NCI-H1092 treated with DMSO at 0.1 percent for 48 hours (cell line): ENCODE measurements at regions not wholly inside any gene's neighbourhood (a gene's known extent, or its start where the extent isn't known, plus 50 kb on each side); places are given as distances from the start of the nearest gene placed in this dataset.
"Not testable (repeated sequence)": the region's sequence is repeated elsewhere in the genome, so short reads cannot be mapped to it uniquely, and the experiment has no call there.

Experiments used
- DNase-seq: peaks from one replicate; lab custom pipeline; 2025; lab: John Stamatoyannopoulos, UW

DNA sequence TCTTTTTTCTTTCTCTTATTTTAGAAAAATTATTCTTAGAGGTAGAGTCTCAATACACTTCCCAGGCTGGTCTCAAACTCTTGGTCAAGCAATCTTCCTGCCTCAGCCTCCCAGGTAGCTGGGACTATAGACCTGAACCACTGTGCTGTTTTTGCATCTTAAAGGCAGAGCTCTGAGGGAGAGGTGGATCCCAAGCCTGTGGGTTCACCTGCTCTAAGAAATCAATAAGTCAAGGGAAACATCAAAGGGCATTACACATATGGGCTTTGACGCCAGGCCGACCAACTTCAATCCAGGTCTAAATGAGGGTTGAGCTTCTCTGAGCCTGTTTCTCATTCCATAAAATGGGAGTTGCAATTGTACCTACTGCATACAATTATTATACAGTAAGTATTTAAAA is 223.9 kb downstream of the LY86 start:
- no peak for DNase-seq

DNA sequence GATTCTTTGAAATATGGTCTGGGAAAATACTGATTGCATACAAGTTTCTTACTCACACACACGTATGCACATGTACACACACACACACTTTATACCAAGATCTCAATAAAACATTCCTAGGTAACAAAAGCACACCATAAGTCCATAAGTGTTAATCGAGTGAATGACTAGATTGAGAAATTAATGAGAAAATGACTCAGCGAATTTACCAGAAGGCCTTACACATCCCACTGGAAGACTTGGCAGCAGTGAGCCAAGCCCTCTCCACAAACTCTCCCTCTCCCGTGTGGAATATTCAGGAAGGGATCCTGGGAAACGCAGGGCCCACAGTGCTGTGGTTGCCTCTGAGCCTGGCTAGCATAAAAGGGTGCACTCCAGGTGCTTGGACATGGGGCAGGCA is 227.2 kb downstream of the LY86 start:
- DNase-seq, result no peak

DNA sequence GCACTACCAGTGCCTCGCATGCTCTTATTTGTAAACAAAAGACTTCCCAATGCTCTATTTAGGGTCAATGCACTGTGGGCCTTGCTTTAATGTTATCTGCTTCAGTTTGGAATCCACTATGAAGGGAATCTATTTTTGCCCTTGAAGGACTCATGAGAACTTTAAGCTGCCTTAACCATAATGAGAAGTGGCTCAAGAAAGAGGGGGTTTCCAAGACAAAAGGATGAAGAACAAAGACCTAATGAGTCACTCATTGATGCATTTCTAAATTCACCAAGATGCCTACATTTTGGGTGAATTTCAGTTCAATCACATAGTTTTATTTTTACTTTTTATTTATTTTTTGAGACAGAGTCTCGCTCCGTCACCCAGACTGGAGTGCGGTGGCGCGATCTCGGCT is 228.2 kb downstream of the LY86 start:
- no peak for DNase-seq

DNA sequence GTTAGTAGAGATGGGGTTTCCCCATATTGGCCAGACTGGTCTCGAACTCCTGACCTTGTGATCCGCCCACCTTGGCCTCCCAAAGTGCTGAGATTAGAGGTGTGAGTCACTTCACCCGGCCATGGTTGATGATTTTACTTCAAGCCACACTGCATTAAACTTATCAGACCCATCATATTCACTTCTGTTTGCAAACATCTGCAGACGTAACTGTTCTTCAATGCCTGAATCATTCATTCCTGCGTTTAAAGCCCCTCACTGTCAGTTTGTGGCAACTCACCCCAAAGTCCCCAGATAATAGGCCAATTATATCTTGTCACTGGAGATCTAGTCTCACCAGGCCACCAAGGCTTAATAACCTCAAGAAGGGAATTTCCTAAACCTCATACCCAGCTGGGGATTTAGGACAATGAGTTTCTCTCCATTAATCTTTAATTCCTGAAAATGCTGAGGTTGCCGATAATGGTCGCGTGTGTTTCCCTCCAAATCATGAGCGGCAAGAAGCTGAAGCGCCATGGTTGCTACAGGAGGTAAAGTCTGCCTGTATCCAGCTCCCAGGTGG is 229.6 kb downstream of the LY86 start:
- DNase-seq, result no peak

DNA sequence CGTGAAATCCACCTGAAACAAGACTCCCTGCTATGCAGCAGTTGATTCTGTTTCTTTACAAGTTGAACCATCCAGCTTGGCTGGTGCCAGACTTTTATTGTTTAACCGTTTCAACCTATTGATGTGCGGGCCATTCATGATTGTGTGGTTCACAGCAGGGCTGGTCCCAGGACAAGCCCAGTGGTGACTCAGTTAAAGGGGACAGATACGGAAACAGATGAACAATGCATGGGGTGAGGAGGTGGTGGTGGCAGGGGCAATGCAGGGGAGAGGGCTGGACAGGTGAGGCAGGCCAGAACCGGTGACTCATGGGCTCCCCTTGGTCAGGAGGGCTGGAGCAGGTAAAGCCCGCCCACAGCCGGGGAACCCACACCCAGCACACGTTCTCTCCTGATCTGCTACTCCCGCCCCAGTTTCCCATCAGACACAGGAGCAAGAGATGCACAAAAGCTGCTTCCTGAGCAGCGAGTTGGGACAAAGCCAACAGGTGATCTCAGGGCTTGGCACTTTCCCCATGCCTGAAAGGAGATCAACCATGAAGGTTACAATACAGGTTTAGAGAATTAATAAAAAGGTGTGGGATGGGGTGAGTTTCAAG is 232.2 kb downstream of the LY86 start:
- peak; percentile 43 for DNase-seq

DNA sequence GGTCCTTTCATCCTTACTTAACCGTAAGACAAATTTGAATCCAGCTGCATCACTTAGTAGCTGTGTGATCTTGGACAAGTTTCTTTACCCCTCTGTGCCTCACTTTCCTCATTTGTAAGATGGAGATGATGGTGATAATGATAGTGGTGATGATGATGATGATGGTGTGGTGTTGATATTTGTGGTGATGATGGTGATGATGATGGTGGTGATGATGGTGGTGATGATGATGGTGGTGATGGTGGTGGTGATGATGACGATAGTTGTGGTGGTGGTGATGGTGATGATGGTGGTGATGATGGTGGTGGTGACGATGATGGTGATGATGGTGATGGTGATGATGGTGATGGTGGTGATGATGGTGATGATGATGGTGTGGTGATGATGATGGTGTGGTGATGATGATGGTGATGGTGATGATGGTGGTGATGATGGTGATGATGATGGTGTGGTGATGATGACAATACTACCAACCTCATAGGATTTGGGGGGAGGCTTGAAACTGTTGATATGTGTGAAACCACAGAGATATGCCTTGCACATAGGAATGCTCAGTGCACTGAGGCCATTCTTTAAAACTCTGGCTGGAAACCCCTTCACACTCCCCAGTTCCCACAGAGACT is 233.2 kb downstream of the LY86 start:
- DNase-seq, result no peak

DNA sequence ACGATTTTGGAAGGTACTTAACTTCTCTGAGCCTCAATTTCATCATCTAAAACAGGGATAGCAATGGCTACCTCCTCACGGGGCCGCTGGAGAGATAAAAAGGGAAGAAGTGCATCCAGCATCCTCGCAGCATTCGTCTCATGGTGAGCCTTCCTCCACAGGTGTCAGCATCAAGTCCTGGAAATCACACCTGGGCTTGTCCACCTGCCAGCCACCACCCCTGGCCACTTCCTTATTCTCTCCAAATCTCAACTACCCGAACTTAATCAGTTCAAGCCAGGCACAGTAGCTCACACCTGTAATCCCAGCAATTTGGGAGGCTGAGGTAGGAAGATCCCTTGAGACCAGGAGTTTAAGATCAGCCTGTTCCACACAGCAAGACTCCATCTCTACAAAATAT is 234.5 kb downstream of the LY86 start:
- no peak for DNase-seq

DNA sequence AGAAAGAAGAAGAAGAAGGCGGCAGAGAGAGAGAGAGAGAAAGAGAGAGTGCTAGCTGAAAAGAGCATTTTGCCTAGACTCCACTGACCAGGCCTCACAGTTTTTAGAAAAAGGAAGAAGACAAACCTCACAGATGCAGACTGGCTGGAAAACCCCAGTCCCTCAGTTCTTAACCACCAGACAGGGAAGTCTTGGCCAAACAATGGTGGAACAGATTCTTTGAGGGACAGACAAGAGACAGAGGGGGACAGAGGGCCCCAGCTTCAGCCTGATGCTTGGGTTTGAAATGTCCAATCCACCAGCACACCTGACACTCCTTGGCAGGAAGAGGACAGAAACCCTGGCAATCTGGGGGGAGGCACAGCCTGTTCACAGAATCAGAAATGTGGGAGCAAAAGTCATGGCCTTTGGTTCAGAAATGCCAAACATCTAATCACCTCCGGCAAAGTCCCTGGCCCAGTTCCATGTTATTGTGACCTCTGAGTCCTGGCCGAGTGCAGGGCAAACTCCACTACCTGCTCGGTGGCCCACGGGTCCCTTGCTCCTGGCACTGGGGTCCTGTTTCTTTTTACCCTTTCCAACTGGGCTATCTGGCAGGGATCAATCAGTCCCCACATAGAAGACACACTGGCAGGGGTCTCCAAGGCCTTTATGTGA is 235.2 kb downstream of the LY86 start:
- DNase-seq, result no peak

DNA sequence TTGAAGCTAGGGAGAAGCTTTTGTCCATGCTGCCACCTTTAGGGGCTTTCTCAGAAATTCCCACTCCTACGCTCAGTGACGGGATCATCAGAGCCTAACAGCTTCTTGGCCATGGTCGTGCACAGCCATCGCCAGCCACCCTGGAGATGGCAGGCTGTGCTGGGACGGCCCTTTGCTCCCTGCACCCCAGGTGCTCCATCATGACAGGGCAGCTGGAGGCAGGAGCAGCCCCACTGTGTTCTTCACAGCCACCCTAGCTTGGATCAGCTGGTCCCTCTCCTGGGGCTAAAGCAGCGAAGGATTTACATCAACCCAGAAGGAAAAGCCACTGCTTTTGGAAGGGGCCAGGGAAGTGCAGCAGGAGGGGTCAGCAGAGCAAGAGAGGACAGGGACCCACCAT is 235.9 kb downstream of the LY86 start:
- no peak for DNase-seq

DNA sequence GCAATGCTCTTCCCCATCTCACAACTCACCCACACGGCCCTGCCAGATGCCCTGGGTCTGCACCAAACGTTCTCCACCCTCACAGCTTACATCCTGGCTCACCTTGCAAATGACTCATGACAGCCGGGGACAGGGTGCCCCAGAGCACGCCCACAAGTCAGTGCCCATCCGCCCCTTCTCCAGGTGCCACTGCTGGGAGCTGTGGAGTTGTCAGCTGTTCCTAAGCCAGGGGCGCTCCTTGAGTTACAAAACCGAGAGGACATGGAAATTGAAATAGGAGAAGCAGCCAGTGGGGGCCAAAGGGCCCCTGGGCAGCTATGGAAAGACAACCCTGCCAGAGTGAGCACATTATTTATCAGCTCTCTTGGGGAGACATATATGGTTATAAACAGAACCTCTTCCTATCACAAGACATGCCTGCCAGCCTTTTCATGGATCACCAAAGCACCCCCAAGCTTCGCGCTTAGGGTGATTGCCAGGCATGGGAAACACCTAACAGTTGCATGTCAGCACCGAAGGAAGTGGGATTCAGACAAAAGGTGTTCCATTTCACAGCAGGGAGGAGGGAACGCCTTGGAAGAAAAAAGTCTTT is 236.8 kb downstream of the LY86 start:
- DNase-seq, result peak; percentile 21

DNA sequence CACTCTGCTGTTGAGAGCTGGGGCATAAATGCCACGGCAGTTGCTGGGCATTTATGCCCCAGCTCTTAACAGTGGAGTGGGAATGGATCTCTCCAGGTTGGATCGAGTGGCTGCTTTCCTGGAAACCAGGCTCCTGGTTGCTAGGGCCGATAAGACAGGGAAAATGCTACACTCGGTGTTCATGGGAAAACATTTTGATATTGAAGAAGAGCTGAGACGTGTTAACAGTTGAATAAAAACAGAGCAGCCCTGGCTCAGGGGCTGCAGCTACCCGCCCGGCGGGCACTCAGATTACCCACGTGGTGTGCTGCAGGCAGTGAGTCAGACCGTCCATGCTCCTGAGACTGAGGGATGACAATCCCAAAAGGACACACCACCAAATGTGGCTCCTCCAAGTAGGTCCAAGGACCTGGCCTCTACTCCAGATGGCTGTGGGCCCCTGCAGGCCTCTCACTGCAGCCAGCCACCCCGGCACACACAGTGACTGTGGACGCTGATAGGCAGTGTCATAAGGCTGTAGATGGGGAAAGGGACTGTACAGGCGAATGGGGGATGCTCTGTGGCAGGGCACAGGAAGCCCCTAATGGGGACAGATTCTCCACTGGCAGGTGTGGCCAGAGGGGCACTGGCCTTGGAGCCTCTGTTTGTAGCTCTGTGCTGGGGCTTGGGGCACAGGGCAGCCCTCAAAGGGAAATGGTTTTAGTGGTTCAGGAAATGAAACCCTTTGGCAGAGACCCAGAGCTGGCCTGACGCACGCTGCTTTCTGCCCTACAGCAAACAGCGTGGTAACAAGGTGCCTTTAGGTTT is 237.8 kb downstream of the LY86 start:
- DNase-seq, result peak; percentile 52

DNA sequence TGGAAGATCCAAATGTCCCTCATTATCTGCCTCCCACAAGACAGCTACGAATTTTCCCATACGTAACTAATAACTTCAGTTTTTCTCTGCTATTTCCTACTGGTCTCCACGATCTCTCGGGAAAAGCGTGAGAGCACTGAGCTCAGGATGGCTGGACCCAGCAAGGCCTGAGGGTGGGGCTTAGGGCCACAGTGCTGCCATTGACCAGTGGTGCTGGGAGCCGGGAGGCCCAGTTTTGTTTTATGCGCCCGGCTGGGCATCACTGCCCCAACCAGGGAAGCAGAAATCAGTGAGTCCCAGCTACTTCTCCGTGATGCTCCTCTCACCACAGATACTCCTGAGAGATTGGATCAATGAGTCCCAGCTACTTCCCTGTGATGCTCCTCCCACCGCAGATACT is 238.4 kb downstream of the LY86 start:
- DNase-seq, result no peak

DNA sequence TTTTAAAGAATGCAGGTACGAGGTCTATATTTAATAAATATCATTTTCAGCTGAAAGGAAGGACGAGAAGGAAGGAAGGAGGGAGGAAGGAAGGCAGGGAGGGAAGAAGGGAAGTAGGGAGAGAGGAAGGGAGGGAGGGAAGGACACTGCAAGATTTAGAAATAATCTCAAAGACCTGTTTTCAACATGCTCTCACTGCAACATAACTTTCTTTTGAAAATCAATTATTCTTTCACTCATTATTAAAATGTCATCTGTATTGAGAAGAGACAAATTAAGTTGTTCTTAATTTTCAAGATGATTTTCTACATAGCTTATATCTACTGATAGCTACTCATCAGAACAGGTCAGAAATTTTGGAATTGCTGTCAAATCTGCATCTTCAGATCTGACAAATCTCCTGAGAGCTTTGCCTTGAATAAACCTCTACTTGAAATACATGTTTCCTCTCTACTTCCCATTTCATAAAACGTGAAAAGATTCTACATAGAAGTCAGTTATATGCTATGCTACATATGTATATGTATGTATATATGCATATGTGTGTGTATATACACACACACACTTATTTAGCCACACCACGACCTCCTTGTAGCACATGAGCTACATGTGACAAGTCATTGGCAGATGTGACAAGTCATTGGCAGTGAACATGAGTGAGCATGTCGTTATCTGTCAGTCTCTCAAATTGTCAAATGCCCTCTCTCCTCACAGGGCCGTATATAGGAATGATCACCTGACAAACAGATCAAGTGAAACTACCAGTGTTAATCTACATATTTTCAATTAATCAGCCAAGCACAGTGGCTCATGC is 241.6 kb downstream of the LY86 start:
- DNase-seq, result no peak

DNA sequence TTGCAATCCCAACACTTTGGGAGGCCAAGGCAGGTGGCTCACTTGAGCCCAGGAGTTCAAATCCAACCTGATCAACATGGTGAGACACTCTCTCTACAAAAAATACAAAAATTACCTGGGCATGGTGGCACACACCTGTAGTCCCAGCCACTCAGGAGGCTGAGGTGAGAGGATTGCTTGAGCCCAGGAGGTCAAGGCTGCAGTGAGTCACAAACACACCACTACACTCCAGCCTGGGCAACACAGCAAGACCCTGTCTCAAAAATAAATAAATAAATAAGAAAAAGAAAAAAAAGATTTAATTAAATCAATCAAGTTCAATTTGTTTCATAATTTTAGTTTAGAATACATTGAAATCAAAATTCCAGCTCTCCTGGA is 242.2 kb downstream of the LY86 start:
- DNase-seq, result not testable (repeated sequence)

DNA sequence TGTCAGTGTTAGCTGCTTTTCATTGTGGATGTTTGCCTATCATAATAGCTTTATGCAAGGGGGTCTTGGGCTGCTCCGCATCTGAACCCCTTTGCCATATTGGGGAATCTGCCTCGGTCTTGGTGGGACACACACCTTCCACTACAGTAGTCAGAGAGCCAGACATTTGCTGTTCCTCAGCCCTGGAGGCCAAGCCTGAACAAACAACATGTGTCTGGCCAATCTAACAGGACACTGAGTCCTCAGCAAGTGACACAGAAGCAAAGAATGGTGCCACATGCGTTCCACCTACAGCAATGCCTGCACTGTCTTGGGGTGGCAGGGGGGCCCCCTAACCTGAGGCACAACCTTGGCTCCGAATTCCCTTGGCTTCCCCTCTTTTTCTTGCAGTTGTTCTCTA is 243.9 kb downstream of the LY86 start:
- no peak for DNase-seq

DNA sequence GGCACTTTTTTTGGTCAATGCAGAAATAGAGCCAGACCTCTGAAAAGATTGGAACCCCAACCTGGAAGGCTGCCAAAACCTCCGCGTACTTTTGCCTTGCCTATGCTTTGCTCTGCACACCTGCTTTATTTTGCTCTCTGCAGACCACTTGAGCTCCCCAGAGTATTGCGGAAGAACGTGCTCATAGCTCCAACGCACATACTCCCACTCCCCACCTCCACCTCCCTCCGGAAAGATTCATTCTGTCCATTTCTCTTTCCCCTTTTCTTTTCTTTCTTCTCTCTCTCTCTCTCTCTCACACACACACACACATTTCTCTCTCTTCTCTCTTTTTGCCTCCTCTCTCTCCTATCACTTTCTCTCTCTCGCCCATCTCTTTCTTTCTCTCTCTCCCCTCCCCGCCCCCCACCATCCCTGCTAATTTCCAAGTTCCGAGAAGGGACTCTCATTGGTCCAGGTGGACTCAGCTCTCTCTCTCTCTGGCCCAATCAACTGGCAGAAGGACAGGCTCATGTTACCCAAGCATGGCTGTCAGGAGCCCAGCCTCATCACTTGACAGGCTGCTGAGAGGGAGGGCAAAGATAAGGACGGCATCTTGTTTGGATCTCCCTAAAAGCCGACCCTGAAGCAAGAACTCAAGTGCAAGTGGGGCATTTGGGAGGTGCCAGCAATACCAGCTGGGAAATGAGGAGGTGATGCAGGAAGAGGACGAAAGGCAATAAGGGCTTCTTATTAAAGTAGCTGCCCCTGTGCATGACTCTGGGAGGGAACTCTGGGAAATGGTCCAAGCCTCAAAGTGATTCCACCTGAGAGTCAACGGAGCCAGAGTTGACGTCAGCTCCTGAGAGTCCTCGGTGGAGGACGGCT is 246.1 kb downstream of the LY86 start:
- peak; percentile 79 for DNase-seq

DNA sequence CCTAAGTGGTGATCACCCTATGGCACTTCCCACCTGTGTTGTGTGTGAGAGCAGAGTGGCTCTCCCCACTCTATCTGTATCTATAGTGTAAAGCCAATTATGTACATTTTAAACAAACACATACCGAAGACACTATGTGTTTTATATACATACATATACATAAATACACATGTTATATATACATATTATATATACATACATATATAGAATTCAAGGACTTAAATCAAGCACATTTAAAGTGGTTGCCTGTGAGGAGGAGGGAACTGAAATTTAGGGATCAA is 246.6 kb downstream of the LY86 start:
- DNase-seq, result no peak

DNA sequence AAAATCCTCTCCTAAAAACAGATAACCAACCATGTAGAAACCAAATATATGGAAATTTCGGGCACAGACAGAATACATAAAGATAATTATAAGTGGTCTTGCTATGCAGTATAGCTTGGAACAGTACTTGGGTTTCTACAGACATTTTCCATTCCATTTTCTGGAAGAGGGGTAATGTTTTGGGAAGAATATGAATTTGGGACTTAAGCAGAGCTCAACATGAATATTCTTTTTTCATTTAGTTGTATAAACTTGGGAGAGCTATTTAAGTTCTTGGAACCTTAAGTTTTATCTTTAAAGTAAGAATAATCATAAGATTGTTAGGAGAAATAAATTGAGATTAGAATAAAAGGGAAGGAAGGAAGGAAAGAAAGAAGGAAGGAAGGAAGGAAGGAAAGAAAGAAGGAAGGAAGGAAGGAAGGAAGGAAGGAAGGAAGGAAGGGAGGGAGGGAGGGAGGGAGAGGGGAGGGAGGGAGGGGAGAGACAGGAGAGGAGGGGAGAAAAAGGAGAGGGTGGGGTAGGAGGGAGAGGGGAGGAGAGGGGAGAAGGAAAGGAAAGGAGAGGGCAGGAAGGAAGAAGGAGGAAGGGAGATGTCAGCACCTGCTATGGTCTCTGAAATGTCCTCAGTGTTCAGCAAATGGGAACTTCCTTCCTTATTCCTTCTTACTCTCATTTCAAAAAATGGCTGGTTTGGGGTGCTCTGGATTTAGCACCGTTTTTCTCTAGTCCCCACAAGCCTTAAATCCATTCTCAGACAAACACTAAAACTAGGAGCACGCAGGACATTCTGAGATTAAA is 248.3 kb downstream of the LY86 start:
- no peak for DNase-seq

DNA sequence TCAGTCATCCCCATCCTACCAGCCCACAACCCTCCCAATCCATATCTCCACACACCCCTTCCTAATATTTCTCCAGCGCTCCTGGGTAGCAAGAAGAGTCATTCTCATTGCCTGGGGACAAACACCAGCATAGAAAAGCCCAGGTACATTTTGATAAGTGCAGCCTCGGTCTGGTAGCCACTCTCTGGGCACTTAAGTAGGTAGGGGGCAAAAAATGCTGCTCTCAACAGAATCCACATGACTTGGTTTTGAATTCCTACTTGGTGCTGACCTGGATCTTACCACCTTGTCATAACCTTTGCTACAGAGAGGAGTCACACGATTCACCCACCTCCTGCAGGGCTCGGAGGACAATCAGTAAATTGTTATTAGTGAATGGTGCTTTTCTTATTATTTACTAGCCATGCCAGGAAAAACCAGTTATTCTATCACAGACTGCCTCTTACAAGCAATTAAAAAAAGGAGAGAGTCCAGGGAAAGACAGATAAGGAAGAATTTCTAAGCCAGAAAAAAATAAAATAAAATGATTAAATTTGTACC is 249.1 kb downstream of the LY86 start:
- no peak for DNase-seq
